Loucy (cell line): ENCODE measurements at regions not wholly inside any gene's neighbourhood (a gene's known extent, or its start where the extent isn't known, plus 50 kb on each side); places are given as distances from the start of the nearest gene placed in this dataset.

Experiments
- H2AFZ ChIP-seq: fragments of 200-600 bp; sonication (generic); 2 replicates; pipeline ENCODE4 v1.6.0; 2016; ENCODE audit warnings: antibody characterized with exemption, mild to moderate bottlenecking, low read length, moderate library complexity
- H3F3A ChIP-seq: fragments of 200-600 bp; 2 replicates; pipeline ENCODE4 v1.6.0; 2016; ENCODE audit warnings: antibody characterized with exemption, low read depth, mild to moderate bottlenecking
- H3K27me3 ChIP-seq: fragments of 200-600 bp; sonication (generic); 2 replicates; pipeline ENCODE4 v1.6.1; 2014; ENCODE audit warnings: low read length, mild to moderate bottlenecking; ENCODE audit not compliant: insufficient read depth, poor library complexity, severe bottlenecking
- H3K36me3 ChIP-seq: fragments of 200-600 bp; sonication (generic); 2 replicates; pipeline ENCODE4 v1.6.1; 2016; ENCODE audit warnings: low read length; ENCODE audit not compliant: insufficient read depth
- H3K4me1 ChIP-seq: fragments of 200-600 bp; sonication (generic); 2 replicates; pipeline ENCODE4 v1.5.1; 2014; ENCODE audit warnings: low read length, mild to moderate bottlenecking; ENCODE audit not compliant: insufficient read depth, poor library complexity, severe bottlenecking
- H3K4me2 ChIP-seq: fragments of 200-600 bp; sonication (generic); 2 replicates; pipeline ENCODE4 v1.6.0; 2014; ENCODE audit warnings: antibody characterized with exemption, low read length, low read depth, mild to moderate bottlenecking; ENCODE audit not compliant: poor library complexity, severe bottlenecking
- H3K4me3 ChIP-seq: fragments of 200-600 bp; sonication (generic); 2 replicates; pipeline ENCODE4 v1.5.1; 2014; ENCODE audit warnings: low read length, mild to moderate bottlenecking, mixed read lengths; ENCODE audit not compliant: poor library complexity, severe bottlenecking
- H3K79me2 ChIP-seq: fragments of 200-600 bp; sonication (generic); 2 replicates; pipeline ENCODE4 v1.6.1; 2014; ENCODE audit warnings: low read length; ENCODE audit not compliant: insufficient read depth
- H3K9ac ChIP-seq: fragments of 200-600 bp; sonication (generic); 2 replicates; pipeline ENCODE4 v1.6.0; 2014; ENCODE audit warnings: mild to moderate bottlenecking, low read depth, low read length, moderate library complexity; ENCODE audit not compliant: poor library complexity, severe bottlenecking
- H3K9me2 ChIP-seq: fragments of 200-600 bp; sonication (generic); replicated peaks from 2 replicates; pipeline ENCODE4 v1.6.1; 2016; ENCODE audit warnings: low read depth, low read length, mixed read lengths
- H3K9me3 ChIP-seq: fragments of 200-600 bp; sonication (generic); 2 replicates; pipeline ENCODE4 v1.6.1; 2014; ENCODE audit warnings: mild to moderate bottlenecking, antibody characterized with exemption, low read length, low read depth; ENCODE audit not compliant: insufficient read depth
- H4K20me1 ChIP-seq: fragments of 200-600 bp; sonication (generic); 2 replicates; pipeline ENCODE4 v1.6.0; 2014; ENCODE audit warnings: antibody characterized with exemption, low read length, mild to moderate bottlenecking; ENCODE audit not compliant: insufficient read depth, poor library complexity, severe bottlenecking
- CTCF ChIP-seq: fragments of 200-600 bp; sonication (generic); conservative IDR thresholded peaks from 2 replicates; pipeline ENCODE4 v1.5.1; 2014; ENCODE audit warnings: mild to moderate bottlenecking, antibody characterized with exemption, low read length
- EZH2phosphoT487 ChIP-seq: fragments of 200-600 bp; IDR thresholded peaks from 2 replicates; pipeline ENCODE4 v1.6.1; 2018; ENCODE audit warnings: antibody characterized with exemption, mild to moderate bottlenecking, moderate library complexity, borderline replicate concordance

DNA sequence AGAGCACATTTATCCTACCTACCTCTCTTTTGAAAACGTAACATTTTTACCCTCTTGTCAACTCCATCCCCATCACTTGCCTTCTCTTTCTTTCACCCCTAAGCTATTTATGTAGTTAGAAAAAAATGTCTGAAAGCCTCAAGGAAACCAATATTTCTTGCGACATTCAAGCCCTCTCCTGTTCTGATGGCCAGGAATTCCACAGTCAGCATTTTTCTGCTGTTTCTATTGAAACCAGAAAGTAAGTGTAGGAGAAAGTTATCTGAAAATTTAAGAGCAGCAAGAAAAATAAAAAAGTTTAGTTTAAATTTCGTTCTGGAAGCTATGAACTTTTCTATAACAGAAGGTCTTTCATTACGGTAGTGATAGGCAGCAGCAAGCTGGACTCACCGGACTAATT, 247.6 kb upstream of the PBX1 start:
- no peaks in the 10 kb centered on the region for H3K4me1 ChIP-seq
- H4K20me1 ChIP-seq, result no peaks in the 10 kb centered on the region
- H3K9me3 ChIP-seq, result no peaks in the 10 kb centered on the region
- no peak overlapping the region for H3K9ac ChIP-seq
- H3K4me3 ChIP-seq, result no peak overlapping the region
- no peaks in the 10 kb centered on the region for H3F3A ChIP-seq
- H3K36me3 ChIP-seq, result no peaks in the 10 kb centered on the region
- H3K27me3 ChIP-seq, result no peaks in the 10 kb centered on the region
- H3K9me2 ChIP-seq, result no peaks in the 10 kb centered on the region
- H2AFZ ChIP-seq, result no peak overlapping the region
- TF ChIP-seq EZH2phosphoT487, result no peak
- TF ChIP-seq CTCF, result no peak
- no peak overlapping the region for H3K4me2 ChIP-seq
- H3K79me2 ChIP-seq, result no peaks in the 10 kb centered on the region

DNA sequence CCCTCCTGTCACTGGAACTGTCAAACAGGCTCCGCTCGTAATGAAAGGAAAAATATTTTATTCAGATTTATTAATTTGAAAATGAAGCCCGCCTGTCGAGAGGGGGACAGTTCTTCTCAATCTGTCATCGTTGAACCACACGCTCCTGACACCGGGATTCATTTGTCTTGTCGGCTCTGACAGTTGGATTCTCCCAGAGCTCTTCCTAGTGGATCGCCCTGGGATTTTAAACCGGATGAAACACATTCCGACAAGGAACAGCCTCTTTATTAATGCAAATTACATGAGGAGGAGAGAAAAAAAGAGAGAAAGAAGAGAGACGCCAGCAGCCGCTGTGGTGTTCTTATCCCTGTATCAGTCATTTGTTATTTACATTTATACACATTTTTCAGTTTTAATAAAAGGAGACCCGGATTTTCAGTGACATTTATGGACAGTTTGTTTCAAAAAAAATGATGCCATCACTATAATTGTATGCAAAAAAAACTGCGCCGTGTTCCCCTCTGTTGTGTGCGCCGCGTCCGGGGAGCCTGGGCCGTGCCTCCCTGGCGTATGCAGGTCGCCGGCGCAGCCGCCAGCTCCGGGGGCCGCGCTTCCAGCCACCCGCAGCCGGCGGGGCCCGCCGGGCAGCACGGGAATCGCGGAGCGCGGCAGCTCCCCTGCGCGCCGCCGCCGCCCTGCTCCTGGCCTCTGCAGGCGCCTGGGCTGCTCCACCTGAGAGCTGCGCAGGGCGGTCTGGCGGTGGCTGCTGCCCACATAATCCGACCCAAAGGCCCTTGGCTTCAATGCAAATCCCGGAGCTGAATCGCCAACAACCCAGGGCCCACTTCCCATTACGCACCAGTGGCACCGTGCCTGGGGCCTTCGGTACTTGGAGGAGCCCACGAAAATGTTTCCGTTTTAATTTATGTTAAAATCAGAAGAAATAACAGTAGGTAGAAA, 237.9 kb upstream of the PBX1 start:
- no peak overlapping the region for H3K9ac ChIP-seq
- no peaks in the 10 kb centered on the region for H3F3A ChIP-seq
- H2AFZ ChIP-seq, result no peak overlapping the region
- H3K27me3 ChIP-seq, result no peaks in the 10 kb centered on the region
- TF ChIP-seq CTCF (no peak), EZH2phosphoT487 (no peak)
- H3K36me3 ChIP-seq, result no peaks in the 10 kb centered on the region
- H3K79me2 ChIP-seq, result no peaks in the 10 kb centered on the region
- H3K4me1 ChIP-seq, result no peaks in the 10 kb centered on the region
- H3K9me3 ChIP-seq, result no peaks in the 10 kb centered on the region
- H4K20me1 ChIP-seq, result no peaks in the 10 kb centered on the region
- H3K4me2 ChIP-seq, result no peak overlapping the region
- no peak overlapping the region for H3K4me3 ChIP-seq
- H3K9me2 ChIP-seq, result no peaks in the 10 kb centered on the region

- no peak overlapping the region for H3K4me3 ChIP-seq
- TF ChIP-seq EZH2phosphoT487, result no peak
- no peak for TF ChIP-seq CTCF
- no peaks in the 10 kb centered on the region for H3K27me3 ChIP-seq
- H3K4me1 ChIP-seq, result no peaks in the 10 kb centered on the region
- no peak overlapping the region for H2AFZ ChIP-seq
- H3K4me2 ChIP-seq, result no peak overlapping the region
- no peak overlapping the region for H3K9ac ChIP-seq
- H3K9me3 ChIP-seq, result no peaks in the 10 kb centered on the region; the same call in 1 of the 2 replicates
- H4K20me1 ChIP-seq, result no peaks in the 10 kb centered on the region
- no peaks in the 10 kb centered on the region for H3K36me3 ChIP-seq
- no peaks in the 10 kb centered on the region for H3F3A ChIP-seq
- H3K79me2 ChIP-seq, result no peaks in the 10 kb centered on the region
- no peaks in the 10 kb centered on the region for H3K9me2 ChIP-seq
Observed at GRCh38 chr1:164325786-164326185, 233.2 kb upstream of the PBX1 start.
